ENCODE measurements at regions not wholly inside any gene's neighbourhood (a gene's known extent, or its start where the extent isn't known, plus 50 kb on each side); places are given as distances from the start of the nearest gene placed in this dataset.
A peak's percentile ranks its signal among the peaks of the same experiment; 100 is the strongest.

DNA sequence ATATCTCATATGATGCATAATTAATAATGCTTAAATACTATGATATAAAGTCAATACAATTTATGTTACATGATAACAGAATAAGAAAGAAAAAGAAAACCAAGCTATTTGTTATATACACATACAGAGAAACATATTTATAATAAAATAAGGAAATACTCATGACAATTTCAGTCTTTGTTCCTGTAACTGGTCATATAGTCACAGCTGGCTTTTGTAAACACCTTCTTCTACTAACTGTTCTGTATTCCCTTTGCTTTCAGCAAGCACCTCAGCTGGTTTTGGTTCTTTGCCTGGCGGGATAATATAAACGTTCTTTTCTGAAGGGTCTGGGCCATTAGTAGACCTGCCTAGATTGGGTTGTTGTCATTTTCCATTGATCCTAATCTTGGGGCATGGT is 158.5 kb downstream of the COPS8 start:
- H3K9me3 ChIP-seq, result peaks cover 0 to 4% of the 10 kb centered on the region in 2 donors
- WGBS, 2 donors (ENCODE audit: low coverage in 1 of 2), result 43 to 58% methylated on average over 2 of the region's 2 CpGs
- DNase-seq, result no peak
- H3K4me1 ChIP-seq, result no peaks in the 10 kb centered on the region
- TF ChIP-seq POLR2AphosphoS5 (IDR thresholded peaks at IDR 0.05) (no peak), EP300 (IDR thresholded peaks at IDR 0.05; ENCODE audit: low read depth) (no peak), POLR2A (IDR thresholded peaks at IDR 0.05) (no peak)
- TF ChIP-seq, protein P1, sequence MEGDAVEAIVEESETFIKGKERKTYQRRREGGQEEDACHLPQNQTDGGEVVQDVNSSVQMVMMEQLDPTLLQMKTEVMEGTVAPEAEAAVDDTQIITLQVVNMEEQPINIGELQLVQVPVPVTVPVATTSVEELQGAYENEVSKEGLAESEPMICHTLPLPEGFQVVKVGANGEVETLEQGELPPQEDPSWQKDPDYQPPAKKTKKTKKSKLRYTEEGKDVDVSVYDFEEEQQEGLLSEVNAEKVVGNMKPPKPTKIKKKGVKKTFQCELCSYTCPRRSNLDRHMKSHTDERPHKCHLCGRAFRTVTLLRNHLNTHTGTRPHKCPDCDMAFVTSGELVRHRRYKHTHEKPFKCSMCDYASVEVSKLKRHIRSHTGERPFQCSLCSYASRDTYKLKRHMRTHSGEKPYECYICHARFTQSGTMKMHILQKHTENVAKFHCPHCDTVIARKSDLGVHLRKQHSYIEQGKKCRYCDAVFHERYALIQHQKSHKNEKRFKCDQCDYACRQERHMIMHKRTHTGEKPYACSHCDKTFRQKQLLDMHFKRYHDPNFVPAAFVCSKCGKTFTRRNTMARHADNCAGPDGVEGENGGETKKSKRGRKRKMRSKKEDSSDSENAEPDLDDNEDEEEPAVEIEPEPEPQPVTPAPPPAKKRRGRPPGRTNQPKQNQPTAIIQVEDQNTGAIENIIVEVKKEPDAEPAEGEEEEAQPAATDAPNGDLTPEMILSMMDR (IDR thresholded peaks at IDR 0.05), result no peak
- in situ Hi-C loops (cut with MboI; ENCODE audit: low pct_ligation_motif_present in 1 of 4, low pct_unique_long_range_greater_than_20kb in 1 of 4, low sequenced_read_pairs in 3 of 4) (no loop called here), intact Hi-C loops (cut with DNase I; ENCODE audit: low total_unique reads) (no loop called here)
- H3K27me3 ChIP-seq, result no peaks in the 10 kb centered on the region
- H3K27ac ChIP-seq, result peak overlapping the region in 1 of 4 donors; percentile 1
- no peak overlapping the region for H3K4me3 ChIP-seq
- no peaks in the 10 kb centered on the region for H3K36me3 ChIP-seq

DNA sequence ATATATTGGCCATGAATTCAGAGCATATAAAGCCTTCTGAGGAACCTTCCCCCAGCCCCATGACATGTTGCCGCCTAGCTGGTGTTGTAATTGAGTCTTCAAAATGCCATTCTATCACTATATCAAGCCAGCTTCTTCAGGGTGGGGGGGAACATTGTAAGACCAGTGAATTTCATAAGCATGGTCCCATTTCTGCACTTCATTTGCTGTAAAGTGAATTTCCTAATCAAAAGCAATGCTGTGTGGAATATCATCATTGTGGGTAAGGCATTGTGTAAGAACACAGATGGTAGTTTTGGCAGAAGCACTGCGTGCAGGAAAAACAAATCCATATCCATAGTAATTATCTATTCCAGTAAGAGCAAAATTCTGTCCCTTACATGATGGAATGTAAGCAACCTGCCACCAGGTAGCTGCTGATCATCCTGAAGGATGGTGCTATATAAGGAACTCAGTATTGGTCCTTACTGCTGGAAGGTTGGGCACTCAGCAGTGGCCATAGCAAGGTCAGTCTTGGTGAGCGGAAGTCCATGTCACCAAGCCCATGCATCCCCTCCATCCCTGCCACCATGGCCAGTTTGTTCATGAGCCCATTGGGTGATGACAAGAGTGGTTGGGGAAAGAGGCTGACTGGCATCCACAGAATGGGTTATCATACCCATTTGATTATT is 159.4 kb downstream of the COPS8 start:
- peak overlapping the region in 1 of 4 donors; percentile 3 for H3K27ac ChIP-seq
- no peaks in the 10 kb centered on the region for H3K27me3 ChIP-seq
- no peak overlapping the region for H3K4me3 ChIP-seq
- DNase-seq, result no peak
- no peaks in the 10 kb centered on the region for H3K4me1 ChIP-seq
- in situ Hi-C loops (cut with MboI; ENCODE audit: low pct_ligation_motif_present in 1 of 4, low pct_unique_long_range_greater_than_20kb in 1 of 4, low sequenced_read_pairs in 3 of 4) (no loop called here), intact Hi-C loops (cut with DNase I; ENCODE audit: low total_unique reads) (no loop called here)
- TF ChIP-seq POLR2AphosphoS5 (IDR thresholded peaks at IDR 0.05), result peak in 2 of 3 donors; percentile 29 to 32
- no peak for TF ChIP-seq POLR2A (IDR thresholded peaks at IDR 0.05)
- no peaks in the 10 kb centered on the region for H3K36me3 ChIP-seq
- H3K9me3 ChIP-seq, result peaks cover 0 to 4% of the 10 kb centered on the region in 2 donors
- 80 to 90% methylated on average over 2 to 3 of the region's 3 CpGs for WGBS, 2 donors (ENCODE audit: low coverage in 1 of 2)

DNA sequence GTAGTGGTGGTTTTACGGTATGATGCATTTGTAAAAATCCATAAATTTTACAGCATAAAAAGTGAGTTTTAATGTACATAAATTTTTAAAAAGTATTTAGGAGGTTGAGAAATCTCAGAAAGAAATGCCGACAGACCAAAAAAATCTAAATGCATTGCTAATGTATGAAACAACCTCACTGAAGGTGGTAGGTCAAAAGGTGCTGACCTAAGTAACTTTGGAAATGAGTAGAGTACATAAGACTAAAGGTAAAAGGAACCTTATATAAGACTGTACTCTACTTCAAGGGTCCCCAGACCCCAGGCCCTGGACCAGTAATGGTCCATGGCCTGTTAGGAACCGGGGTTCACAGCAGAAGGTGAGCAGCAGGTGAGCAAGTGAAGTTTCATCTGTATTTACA is 163.4 kb downstream of the COL6A3 start:
- in situ Hi-C loops (cut with MboI; ENCODE audit: low pct_ligation_motif_present in 1 of 4, low pct_unique_long_range_greater_than_20kb in 1 of 4, low sequenced_read_pairs in 3 of 4), result no loop called here
- H3K4me1 ChIP-seq, result peaks cover 0 to 3% (median 0%) of the 10 kb centered on the region in 4 donors
- H3K27ac ChIP-seq, result no peak overlapping the region
- 93 to 100% methylated on average over 2 to 3 of the region's 3 CpGs for WGBS, 2 donors (ENCODE audit: low coverage in 1 of 2)
- no peaks in the 10 kb centered on the region for H3K36me3 ChIP-seq
- DNase-seq, result no peak
- intact Hi-C loops (cut with DNase I; ENCODE audit: low total_unique reads), result no loop called here
- H3K4me3 ChIP-seq, result no peak overlapping the region
- no peaks in the 10 kb centered on the region for H3K9me3 ChIP-seq
- H3K27me3 ChIP-seq, result no peaks in the 10 kb centered on the region
- TF ChIP-seq, protein P1 (IDR thresholded peaks at IDR 0.05), result no peak
- TF ChIP-seq POLR2A (IDR thresholded peaks at IDR 0.05), result no peak
- TF ChIP-seq POLR2AphosphoS5 (IDR thresholded peaks at IDR 0.05), result no peak

DNA sequence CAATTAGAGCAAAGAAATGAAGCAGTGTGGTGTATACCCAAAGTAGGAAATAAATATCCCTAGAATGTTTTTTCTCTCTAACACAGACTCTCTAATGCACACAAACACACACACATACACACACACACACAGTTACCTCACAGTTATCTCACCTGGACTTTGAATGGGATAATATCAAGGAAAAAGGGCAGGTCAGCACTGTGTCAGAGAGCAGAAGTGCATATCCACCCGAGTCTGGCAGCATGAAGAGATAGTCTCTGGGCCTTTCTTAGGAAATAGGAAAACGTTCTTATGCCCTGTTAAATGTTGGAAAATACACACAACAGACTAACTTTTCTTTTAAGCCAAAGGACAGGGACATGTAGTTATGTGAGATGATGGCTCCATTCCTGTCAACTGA is 162.0 kb downstream of the COL6A3 start:
- no peak overlapping the region for H3K27ac ChIP-seq

More for the DNA sequence above, 162.0 kb downstream of the COL6A3 start:
- Histone ChIP-seq H3K4me1 (peaks cover 0 to 4% (median 2%) of the 10 kb centered on the region in 4 donors), H3K9me3 (no peaks in the 10 kb centered on the region), H3K36me3 (no peaks in the 10 kb centered on the region), H3K27me3 (no peaks in the 10 kb centered on the region), H3K4me3 (no peak overlapping the region)
- no peak for DNase-seq
- WGBS, 2 donors (ENCODE audit: low coverage in 1 of 2), result 34% methylated on average over 2 of the region's 2 CpGs; no CpG with 5 or more reads in 1 of the 2 donors
- in situ Hi-C loops (cut with MboI; ENCODE audit: low pct_ligation_motif_present in 1 of 4, low pct_unique_long_range_greater_than_20kb in 1 of 4, low sequenced_read_pairs in 3 of 4) (no loop called here), intact Hi-C loops (cut with DNase I; ENCODE audit: low total_unique reads) (no loop called here)
- TF ChIP-seq EP300 (IDR thresholded peaks at IDR 0.05; ENCODE audit: low read depth), result no peak
- TF ChIP-seq, protein P1 (IDR thresholded peaks at IDR 0.05), result no peak
- no peak for TF ChIP-seq POLR2AphosphoS5 (IDR thresholded peaks at IDR 0.05)
- no peak for TF ChIP-seq POLR2A (IDR thresholded peaks at IDR 0.05)

Measured in transverse colon (tissue), 4 donors.